Vagina (tissue), 2 donors: ENCODE measurements at regions not wholly inside any gene's neighbourhood (a gene's known extent, or its start where the extent isn't known, plus 50 kb on each side); places are given as distances from the start of the nearest gene placed in this dataset.

Experiments
- DNase-seq, 2 donors: peaks; one replicate each; pipeline ENCODE4 v3.0.0-alpha.2; 2017; ENCODE audit errors: extremely low spot score in 2 of 2
- H3K27ac ChIP-seq: fragments of 200-600 bp; sonication (generic); one replicate; pipeline ENCODE4 v1.5.1; 2019
- H3K27me3 ChIP-seq: fragments of 200-600 bp; sonication (generic); one replicate; pipeline ENCODE4 v1.5.1; 2019
- H3K36me3 ChIP-seq, 2 donors: fragments of 200-600 bp; sonication (generic); one replicate each; pipeline ENCODE4 v1.5.1; 2017 to 2019
- H3K4me1 ChIP-seq: fragments of 200-600 bp; sonication (generic); one replicate; pipeline ENCODE4 v1.5.1; 2019
- H3K4me3 ChIP-seq, 2 donors: fragments of 200-600 bp; sonication (generic); 1 replicate in 1 of 2; 2 replicates in 1 of 2; pipeline ENCODE4 v1.5.1; 2016 to 2019
- H3K9me3 ChIP-seq: fragments of 200-600 bp; sonication (generic); one replicate; pipeline ENCODE4 v1.5.1; 2019
- POLR2A ChIP-seq, 2 donors: fragments of 450-650 bp; IDR thresholded peaks; one replicate each; pipeline ENCODE4 v1.6.1; 2017; ENCODE audit warnings: antibody characterized with exemption in 2 of 2, mild to moderate bottlenecking in 2 of 2, moderate library complexity in 2 of 2
- POLR2AphosphoS5 ChIP-seq, 2 donors: sonication (generic); formaldehyde crosslinking; IDR thresholded peaks; one replicate each; pipeline ENCODE4 v1.9.0; 2017; ENCODE audit warnings: antibody characterized with exemption in 2 of 2, mild to moderate bottlenecking in 2 of 2, low read depth in 1 of 2; ENCODE audit not compliant: insufficient read depth in 1 of 2
- intact Hi-C: fragments of 100-400 bp; cut with DNase I; formaldehyde crosslinking; loops from one replicate; pipeline ENCODE4 v1.15.1; 2023
- TF ChIP-seq, protein P1 (sequence below), 3 experiments: fragments of 450-650 bp in 2 of 3; fragments of 200-600 bp in 1 of 3; sonication (generic) in 1 of 3; IDR thresholded peaks; one replicate each; pipeline ENCODE4 v1.5.1; 2017 to 2019; ENCODE audit warnings: antibody characterized with exemption in 3 of 3, mild to moderate bottlenecking in 2 of 3, moderate library complexity in 2 of 3

- Histone ChIP-seq H3K27me3 (no peaks in the 10 kb centered on the region), H3K27ac (no peak overlapping the region), H3K36me3 (no peaks in the 10 kb centered on the region), H3K4me1 (no peaks in the 10 kb centered on the region), H3K9me3 (no peaks in the 10 kb centered on the region), H3K4me3 (no peak overlapping the region)
- intact Hi-C loops = no loop called here
- TF ChIP-seq, protein P1, sequence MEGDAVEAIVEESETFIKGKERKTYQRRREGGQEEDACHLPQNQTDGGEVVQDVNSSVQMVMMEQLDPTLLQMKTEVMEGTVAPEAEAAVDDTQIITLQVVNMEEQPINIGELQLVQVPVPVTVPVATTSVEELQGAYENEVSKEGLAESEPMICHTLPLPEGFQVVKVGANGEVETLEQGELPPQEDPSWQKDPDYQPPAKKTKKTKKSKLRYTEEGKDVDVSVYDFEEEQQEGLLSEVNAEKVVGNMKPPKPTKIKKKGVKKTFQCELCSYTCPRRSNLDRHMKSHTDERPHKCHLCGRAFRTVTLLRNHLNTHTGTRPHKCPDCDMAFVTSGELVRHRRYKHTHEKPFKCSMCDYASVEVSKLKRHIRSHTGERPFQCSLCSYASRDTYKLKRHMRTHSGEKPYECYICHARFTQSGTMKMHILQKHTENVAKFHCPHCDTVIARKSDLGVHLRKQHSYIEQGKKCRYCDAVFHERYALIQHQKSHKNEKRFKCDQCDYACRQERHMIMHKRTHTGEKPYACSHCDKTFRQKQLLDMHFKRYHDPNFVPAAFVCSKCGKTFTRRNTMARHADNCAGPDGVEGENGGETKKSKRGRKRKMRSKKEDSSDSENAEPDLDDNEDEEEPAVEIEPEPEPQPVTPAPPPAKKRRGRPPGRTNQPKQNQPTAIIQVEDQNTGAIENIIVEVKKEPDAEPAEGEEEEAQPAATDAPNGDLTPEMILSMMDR (IDR thresholded peaks at IDR 0.05) = no peak
- TF ChIP-seq POLR2A (IDR thresholded peaks at IDR 0.05) = no peak
- no peak for TF ChIP-seq POLR2AphosphoS5 (IDR thresholded peaks at IDR 0.05; ENCODE audit: insufficient read depth in 1 of 2, low read depth in 1 of 2)
- DNase-seq = no peak
These were observed 675.7 kb upstream of the FTMT start for GRCh38 chr5:121175986-121176385.

DNA sequence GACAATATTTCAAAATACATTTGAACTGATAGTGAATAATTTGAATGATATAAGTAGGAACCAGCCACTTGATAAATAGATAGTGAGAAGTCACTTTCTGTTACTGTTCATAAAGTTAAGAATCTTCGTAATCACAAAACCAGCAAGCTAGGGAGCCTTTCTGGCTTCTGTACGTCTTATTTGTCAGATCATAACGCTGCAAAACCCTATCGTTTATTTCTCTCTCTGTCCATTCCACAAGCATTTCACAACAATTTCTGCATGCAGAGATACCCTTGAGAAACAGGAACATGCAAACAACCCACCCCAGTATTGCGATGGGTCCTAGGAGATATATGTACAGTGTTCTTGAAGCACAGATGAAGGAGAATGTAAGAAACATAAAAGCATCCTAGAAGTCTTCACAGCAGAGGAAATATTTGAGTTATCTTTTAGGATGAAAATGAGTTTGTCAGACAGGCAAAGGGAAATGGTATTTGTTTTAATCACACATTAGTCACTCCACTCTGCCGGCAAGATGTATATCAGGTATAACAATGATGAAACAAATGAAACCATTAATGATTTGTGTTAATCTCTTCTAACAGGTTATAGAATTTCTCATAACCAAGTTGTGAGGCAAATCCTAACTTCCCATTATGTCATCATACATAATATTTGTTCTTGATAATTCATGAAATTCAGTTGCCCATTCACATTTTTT, 668.7 kb upstream of the FTMT start:
- Histone ChIP-seq H3K36me3 (no peaks in the 10 kb centered on the region), H3K4me1 (no peaks in the 10 kb centered on the region), H3K27me3 (no peaks in the 10 kb centered on the region), H3K27ac (no peak overlapping the region), H3K4me3 (no peak overlapping the region), H3K9me3 (no peaks in the 10 kb centered on the region)
- TF ChIP-seq POLR2AphosphoS5 (IDR thresholded peaks at IDR 0.05; ENCODE audit: insufficient read depth in 1 of 2, low read depth in 1 of 2) = no peak
- no peak for TF ChIP-seq POLR2A (IDR thresholded peaks at IDR 0.05)
- TF ChIP-seq, protein P1 (IDR thresholded peaks at IDR 0.05) = no peak
- intact Hi-C loops = no loop called here
- DNase-seq = no peak

DNA sequence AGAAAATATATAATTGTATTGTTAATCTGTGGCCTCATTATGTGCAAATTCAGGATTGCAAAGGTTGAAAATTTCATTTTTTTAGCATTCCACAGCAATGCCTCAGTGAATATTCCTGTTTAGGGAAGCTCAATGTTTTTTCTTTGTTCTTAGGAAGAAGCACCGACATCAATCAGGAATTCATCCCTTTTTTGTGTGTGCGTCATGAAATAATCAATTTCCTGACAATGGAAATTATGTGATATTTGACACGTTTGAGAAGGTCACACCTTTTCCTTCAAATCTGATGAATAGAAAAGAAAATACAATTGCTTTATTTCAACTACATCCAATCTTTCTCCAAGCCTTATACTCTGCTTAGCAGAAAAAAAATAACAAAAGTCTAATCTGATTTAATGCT, 662.8 kb upstream of the FTMT start:
- Histone ChIP-seq H3K9me3 (no peaks in the 10 kb centered on the region), H3K27me3 (no peaks in the 10 kb centered on the region), H3K4me1 (no peaks in the 10 kb centered on the region), H3K4me3 (no peak overlapping the region), H3K27ac (no peak overlapping the region), H3K36me3 (no peaks in the 10 kb centered on the region)
- intact Hi-C loops = no loop called here
- no peak for DNase-seq
- TF ChIP-seq POLR2AphosphoS5 (IDR thresholded peaks at IDR 0.05; ENCODE audit: insufficient read depth in 1 of 2, low read depth in 1 of 2) (no peak), POLR2A (IDR thresholded peaks at IDR 0.05) (no peak)
- TF ChIP-seq, protein P1 (IDR thresholded peaks at IDR 0.05) = no peak

DNA sequence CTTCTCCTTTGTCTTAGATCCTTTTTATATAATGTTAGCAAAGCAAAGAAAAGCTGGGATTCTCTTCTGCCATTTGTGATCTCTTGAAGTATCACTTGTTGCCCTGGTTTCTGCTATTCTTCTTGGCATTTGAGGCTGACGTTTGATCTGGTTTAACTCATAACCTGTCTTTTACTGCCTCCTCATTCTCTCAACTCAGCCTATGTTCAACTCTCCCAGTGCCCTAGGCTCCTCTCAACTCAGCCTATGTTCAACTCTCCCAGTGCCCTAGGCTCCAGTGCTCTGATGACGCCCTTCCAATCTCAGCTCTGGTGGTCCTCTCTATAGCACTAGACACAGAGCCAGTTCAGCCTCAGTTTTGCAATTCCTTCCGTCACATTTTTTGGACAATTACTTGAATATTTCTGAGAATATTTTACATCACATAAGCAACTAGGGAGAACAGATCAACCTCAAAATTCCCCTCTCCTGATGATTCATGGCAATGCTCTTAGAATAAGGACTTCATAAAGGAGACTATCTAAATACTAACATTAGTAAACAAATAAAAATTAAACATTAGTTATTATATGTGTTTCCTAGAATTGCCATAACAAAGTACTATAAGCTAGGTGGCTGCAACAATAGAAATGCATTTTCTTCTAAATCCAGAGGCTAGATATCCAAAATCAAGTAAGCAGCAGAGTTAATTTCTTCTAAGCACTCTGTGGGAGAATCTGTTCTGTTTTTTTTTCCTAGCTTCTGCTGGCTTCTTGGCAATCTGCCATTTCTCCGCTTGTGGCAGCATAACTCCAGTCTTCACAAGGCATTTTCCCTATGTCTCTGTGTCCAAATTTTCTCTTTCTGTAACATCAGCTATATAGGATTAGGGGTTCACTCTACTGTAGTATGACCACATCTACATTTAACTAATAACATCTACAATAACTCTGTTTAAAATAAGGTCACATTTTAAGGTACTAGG, 662.1 kb upstream of the FTMT start:
- H3K9me3 ChIP-seq = no peaks in the 10 kb centered on the region
- no peaks in the 10 kb centered on the region for H3K27me3 ChIP-seq
- TF ChIP-seq POLR2A (IDR thresholded peaks at IDR 0.05) (no peak), POLR2AphosphoS5 (IDR thresholded peaks at IDR 0.05; ENCODE audit: insufficient read depth in 1 of 2, low read depth in 1 of 2) (no peak)
- TF ChIP-seq, protein P1 (IDR thresholded peaks at IDR 0.05) = no peak
- no peak for DNase-seq
- H3K4me3 ChIP-seq = no peak overlapping the region
- no peaks in the 10 kb centered on the region for H3K36me3 ChIP-seq
- intact Hi-C loops = no loop called here
- no peak overlapping the region for H3K27ac ChIP-seq
- H3K4me1 ChIP-seq = no peaks in the 10 kb centered on the region
